ENCODE measurements at regions not wholly inside any gene's neighbourhood (a gene's known extent, or its start where the extent isn't known, plus 50 kb on each side); places are given as distances from the start of the nearest gene placed in this dataset.
"Not testable (repeated sequence)": the region's sequence is repeated elsewhere in the genome, so short reads cannot be mapped to it uniquely, and the experiment has no call there.

DNA sequence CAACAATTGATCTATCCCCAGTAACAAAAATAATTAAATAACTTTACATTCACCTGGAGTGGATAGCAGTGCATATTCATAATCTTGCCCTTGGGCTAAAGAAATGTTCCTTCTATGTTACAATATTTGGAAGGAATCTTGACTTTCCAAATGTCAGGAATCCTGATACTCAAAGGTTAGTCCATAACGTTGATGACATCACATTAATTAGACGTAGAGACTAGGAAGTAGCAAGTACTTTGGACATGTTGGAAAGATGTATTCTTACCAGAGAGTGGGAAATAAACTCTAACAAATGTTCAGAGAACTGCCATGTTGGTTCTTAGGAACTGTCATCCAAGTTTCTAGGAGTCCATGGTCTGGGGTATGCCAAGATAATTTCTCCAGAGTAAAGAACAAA is 70.6 kb upstream of the SLC25A36 start:
- H3K4me3 ChIP-seq, result no peak overlapping the region
- no peaks in the 10 kb centered on the region for H3K36me3 ChIP-seq (replicated peaks in 1 of 2)
- 55 to 68% (median 62%) methylated on average over 2 of the region's 2 CpGs for WGBS, 4 donors
- TF ChIP-seq, protein P1, sequence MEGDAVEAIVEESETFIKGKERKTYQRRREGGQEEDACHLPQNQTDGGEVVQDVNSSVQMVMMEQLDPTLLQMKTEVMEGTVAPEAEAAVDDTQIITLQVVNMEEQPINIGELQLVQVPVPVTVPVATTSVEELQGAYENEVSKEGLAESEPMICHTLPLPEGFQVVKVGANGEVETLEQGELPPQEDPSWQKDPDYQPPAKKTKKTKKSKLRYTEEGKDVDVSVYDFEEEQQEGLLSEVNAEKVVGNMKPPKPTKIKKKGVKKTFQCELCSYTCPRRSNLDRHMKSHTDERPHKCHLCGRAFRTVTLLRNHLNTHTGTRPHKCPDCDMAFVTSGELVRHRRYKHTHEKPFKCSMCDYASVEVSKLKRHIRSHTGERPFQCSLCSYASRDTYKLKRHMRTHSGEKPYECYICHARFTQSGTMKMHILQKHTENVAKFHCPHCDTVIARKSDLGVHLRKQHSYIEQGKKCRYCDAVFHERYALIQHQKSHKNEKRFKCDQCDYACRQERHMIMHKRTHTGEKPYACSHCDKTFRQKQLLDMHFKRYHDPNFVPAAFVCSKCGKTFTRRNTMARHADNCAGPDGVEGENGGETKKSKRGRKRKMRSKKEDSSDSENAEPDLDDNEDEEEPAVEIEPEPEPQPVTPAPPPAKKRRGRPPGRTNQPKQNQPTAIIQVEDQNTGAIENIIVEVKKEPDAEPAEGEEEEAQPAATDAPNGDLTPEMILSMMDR (IDR thresholded peaks at IDR 0.05), result no peak
- no peak for TF ChIP-seq POLR2A (IDR thresholded peaks at IDR 0.05)
- H3K4me1 ChIP-seq (replicated peaks in 1 of 2), result no peaks in the 10 kb centered on the region
- no peak overlapping the region for H3K27ac ChIP-seq
- H3K27me3 ChIP-seq, result no peaks in the 10 kb centered on the region
- H3K9me3 ChIP-seq (replicated peaks in 1 of 3), result no peaks in the 10 kb centered on the region
- no peak for DNase-seq
- intact Hi-C loops (cut with DNase I), result no loop called here

DNA sequence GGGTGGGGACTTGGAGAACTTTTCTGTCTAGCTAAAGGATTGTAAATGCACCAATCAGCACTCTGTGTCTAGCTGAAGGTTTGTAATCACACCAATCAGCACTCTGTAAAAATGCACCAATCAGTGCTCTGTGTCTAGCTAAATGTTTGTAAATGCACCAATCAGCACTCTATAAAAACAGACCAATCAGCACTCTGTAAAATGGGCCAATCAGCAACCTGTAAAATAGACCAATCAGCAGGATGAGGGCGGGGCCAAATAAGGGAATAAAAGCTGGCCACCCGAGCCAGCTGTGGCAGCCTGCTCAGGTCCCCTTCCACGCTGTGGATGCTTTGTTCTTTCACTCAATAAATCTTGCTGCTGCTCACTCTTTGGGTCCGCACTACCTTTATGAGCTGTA is 69.5 kb upstream of the SLC25A36 start:
- H3K9me3 ChIP-seq (replicated peaks in 1 of 3); intact Hi-C loops (cut with DNase I); H3K36me3 ChIP-seq (replicated peaks in 1 of 2); H3K27ac ChIP-seq; H3K4me3 ChIP-seq; DNase-seq; H3K4me1 ChIP-seq (replicated peaks in 1 of 2); H3K27me3 ChIP-seq: not testable (repeated sequence)
- WGBS, 4 donors, result 43 to 60% (median 51%) methylated on average over 4 of the region's 4 CpGs

DNA sequence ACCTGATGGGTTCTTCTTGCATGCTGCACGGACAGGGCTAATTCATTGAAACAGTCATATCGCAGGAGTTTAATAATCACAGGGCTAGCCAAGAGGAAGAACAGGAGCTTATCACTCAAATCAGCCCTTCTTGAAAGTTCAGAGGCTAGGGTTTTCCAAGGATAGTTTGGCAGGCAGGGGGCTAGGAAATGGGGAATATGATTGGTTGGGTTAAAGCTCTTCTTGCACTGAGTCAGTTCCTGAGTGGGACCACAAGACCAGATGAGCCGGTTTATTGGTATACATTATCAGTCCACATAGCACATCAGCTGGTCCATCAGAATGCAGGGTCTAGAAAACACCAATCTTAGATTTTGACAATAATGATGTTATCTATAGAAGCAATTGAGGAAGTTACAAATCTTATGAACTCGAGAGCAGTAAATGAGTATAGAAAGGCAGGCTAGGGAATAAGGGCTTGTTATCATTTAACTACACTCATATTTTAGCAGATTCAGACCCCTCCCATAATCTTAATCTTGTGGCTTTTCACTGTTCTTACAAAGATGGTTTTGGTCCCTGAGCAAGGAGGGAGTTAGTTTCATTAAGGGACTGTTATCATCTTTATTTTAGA is 58.1 kb upstream of the SLC25A36 start:
- TF ChIP-seq POLR2A (IDR thresholded peaks at IDR 0.05), result no peak
- TF ChIP-seq, protein P1 (IDR thresholded peaks at IDR 0.05), result no peak
- 56 to 76% (median 65%) methylated on average over 4 of the region's 4 CpGs for WGBS, 4 donors
- DNase-seq, result no peak

DNA sequence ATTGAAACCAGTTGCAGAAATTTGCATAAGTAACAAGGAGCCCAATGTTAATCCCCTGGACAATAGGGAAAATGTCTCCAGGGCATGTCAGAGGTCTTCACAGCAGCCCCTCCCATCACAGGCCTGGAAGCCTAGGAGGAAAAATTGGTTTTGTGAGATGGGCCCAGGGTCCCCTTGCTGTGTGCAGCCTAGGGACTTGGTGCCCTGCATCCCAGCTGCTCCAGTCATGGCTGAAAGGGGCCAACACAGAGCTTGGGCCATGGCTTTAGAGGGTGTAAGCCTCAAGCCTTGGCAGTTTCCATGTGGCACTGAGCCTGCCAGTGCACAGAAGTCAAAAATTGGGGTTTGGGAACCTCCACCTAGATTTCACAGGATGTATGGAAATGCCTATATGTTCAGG is 55.9 kb upstream of the SLC25A36 start:
- DNase-seq; H3K27ac ChIP-seq; intact Hi-C loops (cut with DNase I); H3K4me1 ChIP-seq (replicated peaks in 1 of 2); H3K4me3 ChIP-seq; H3K36me3 ChIP-seq (replicated peaks in 1 of 2); H3K27me3 ChIP-seq; H3K9me3 ChIP-seq (replicated peaks in 1 of 3): not testable (repeated sequence)

More for the DNA sequence above, 58.1 kb upstream of the SLC25A36 start:
- Histone ChIP-seq H3K27me3 (no peaks in the 10 kb centered on the region), H3K4me3 (no peak overlapping the region), H3K36me3 (replicated peaks in 1 of 2) (no peaks in the 10 kb centered on the region), H3K9me3 (replicated peaks in 1 of 3) (no peaks in the 10 kb centered on the region), H3K4me1 (replicated peaks in 1 of 2) (no peaks in the 10 kb centered on the region), H3K27ac (no peak overlapping the region)
- intact Hi-C loops (cut with DNase I), result no loop called here
